ENCODE measurements at regions not wholly inside any gene's neighbourhood (a gene's known extent, or its start where the extent isn't known, plus 50 kb on each side); places are given as distances from the start of the nearest gene placed in this dataset.

DNA sequence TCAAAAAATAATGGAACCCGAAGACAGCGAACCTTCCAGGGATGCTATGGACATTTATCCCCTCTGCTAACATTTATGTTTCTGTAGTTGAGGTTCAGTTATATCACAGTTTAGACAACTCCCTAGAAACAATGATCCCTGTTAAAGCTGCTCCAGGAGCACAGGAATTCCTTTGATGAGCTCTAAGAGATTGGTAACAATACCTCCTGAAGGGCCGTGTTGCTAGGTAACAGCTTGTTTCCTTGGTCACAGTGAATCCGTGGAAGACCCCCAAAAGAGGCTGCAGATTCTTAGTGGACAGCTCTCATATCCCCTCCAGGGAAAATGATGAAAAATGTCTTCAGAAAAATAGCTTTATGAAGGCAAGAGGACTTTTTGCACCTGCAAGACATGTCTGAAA is 160.2 kb downstream of the SERPINI1 start:
- TF ChIP-seq POLR2AphosphoS5 (IDR thresholded peaks at IDR 0.05; ENCODE audit: borderline replicate concordance, low read depth, low read length) (no peak), EZH2 (IDR thresholded peaks at IDR 0.05) (no peak), FOXP2 (optimal IDR thresholded peaks at IDR 0.05; ENCODE audit: control extremely low read depth, extremely low read length, insufficient read depth) (no peak)
